ENCODE measurements at regions not wholly inside any gene's neighbourhood (a gene's known extent, or its start where the extent isn't known, plus 50 kb on each side); places are given as distances from the start of the nearest gene placed in this dataset.

- DNase-seq (ENCODE audit: low spot score): no peak
- no peaks in the 10 kb centered on the region for H3K4me1 ChIP-seq (ENCODE audit: control insufficient read depth in 1 of 2, low read depth in 2 of 2)
- no peak for TF ChIP-seq CTCF (IDR thresholded peaks at IDR 0.05)
Observed at GRCh38 chr1:79303040-79303439, 296.5 kb upstream of the ADGRL4 start.

GRCh38 chr1:79302380-79302930 is 295.9 kb upstream of the ADGRL4 start:
- no peak for DNase-seq (ENCODE audit: low spot score)
- no peaks in the 10 kb centered on the region for H3K9me3 ChIP-seq
- no peaks in the 10 kb centered on the region for H3K36me3 ChIP-seq
- H3K27me3 ChIP-seq (replicated peaks; ENCODE audit: insufficient read depth): no peaks in the 10 kb centered on the region
- ATAC-seq (ENCODE audit: insufficient number of reproducible peaks, low FRiP score, low read depth): no peak
- H3K4me1 ChIP-seq (ENCODE audit: control insufficient read depth in 1 of 2, low read depth in 2 of 2): no peaks in the 10 kb centered on the region
- no peak for TF ChIP-seq CTCF (IDR thresholded peaks at IDR 0.05)
- no peak overlapping the region for H3K4me3 ChIP-seq
- no peak overlapping the region for H3K27ac ChIP-seq

More at GRCh38 chr1:79303040-79303439, 296.5 kb upstream of the ADGRL4 start:
- Histone ChIP-seq H3K9me3 (no peaks in the 10 kb centered on the region), H3K27ac (no peak overlapping the region), H3K4me3 (no peak overlapping the region), H3K27me3 (replicated peaks; ENCODE audit: insufficient read depth) (no peaks in the 10 kb centered on the region), H3K36me3 (no peaks in the 10 kb centered on the region)
- ATAC-seq (ENCODE audit: insufficient number of reproducible peaks, low FRiP score, low read depth): no peak

GRCh38 chr1:79295967-79296366 is 289.4 kb upstream of the ADGRL4 start:
- no peaks in the 10 kb centered on the region for H3K27me3 ChIP-seq (replicated peaks; ENCODE audit: insufficient read depth)
- H3K4me3 ChIP-seq: no peak overlapping the region
- ATAC-seq (ENCODE audit: insufficient number of reproducible peaks, low FRiP score, low read depth) (no peak), DNase-seq (ENCODE audit: low spot score) (no peak)
- no peak for TF ChIP-seq CTCF (IDR thresholded peaks at IDR 0.05)
- H3K9me3 ChIP-seq: no peaks in the 10 kb centered on the region
- H3K36me3 ChIP-seq: no peaks in the 10 kb centered on the region
- peaks cover 24 to 33% of the 10 kb centered on the region in 2 donors for H3K4me1 ChIP-seq (ENCODE audit: control insufficient read depth in 1 of 2, low read depth in 2 of 2)
- H3K27ac ChIP-seq: peak overlapping the region in 1 of 2 donors; percentile 82

GRCh38 chr1:79293611-79294010 is 287.1 kb upstream of the ADGRL4 start:
- TF ChIP-seq CTCF (IDR thresholded peaks at IDR 0.05): no peak
- H3K9me3 ChIP-seq: no peaks in the 10 kb centered on the region
- peaks cover 24 to 33% of the 10 kb centered on the region in 2 donors for H3K4me1 ChIP-seq (ENCODE audit: control insufficient read depth in 1 of 2, low read depth in 2 of 2)
- DNase-seq (ENCODE audit: low spot score): no peak
- peak overlapping the region; percentile 6 to 82 for H3K27ac ChIP-seq
- H3K27me3 ChIP-seq (replicated peaks; ENCODE audit: insufficient read depth): no peaks in the 10 kb centered on the region
- H3K4me3 ChIP-seq: no peak overlapping the region
- H3K36me3 ChIP-seq: no peaks in the 10 kb centered on the region
- ATAC-seq (ENCODE audit: insufficient number of reproducible peaks, low FRiP score, low read depth): no peak

- Histone ChIP-seq H3K27ac (no peak overlapping the region), H3K27me3 (replicated peaks; ENCODE audit: insufficient read depth) (no peaks in the 10 kb centered on the region), H3K4me3 (no peak overlapping the region), H3K36me3 (no peaks in the 10 kb centered on the region), H3K4me1 (ENCODE audit: control insufficient read depth in 1 of 2, low read depth in 2 of 2) (peaks cover 21 to 25% of the 10 kb centered on the region in 2 donors), H3K9me3 (no peaks in the 10 kb centered on the region)
- DNase-seq (ENCODE audit: low spot score): no peak
- no peak for TF ChIP-seq CTCF (IDR thresholded peaks at IDR 0.05)
- ATAC-seq (ENCODE audit: insufficient number of reproducible peaks, low FRiP score, low read depth): no peak
Observed at GRCh38 chr1:79290927-79291474, 284.5 kb upstream of the ADGRL4 start.
